Heart right ventricle (tissue), 16 donors: ENCODE measurements at regions not wholly inside any gene's neighbourhood (a gene's known extent, or its start where the extent isn't known, plus 50 kb on each side); places are given as distances from the start of the nearest gene placed in this dataset.

Source experiments
- ATAC-seq, 8 donors: fragments of 200-7000 bp; cut with Tn5 transposase; one replicate each; pipeline ENCODE4 v1.9.1; 2020; ENCODE audit warnings: mild to moderate bottlenecking in 8 of 8, moderate library complexity in 8 of 8, moderate number of reproducible peaks in 1 of 8
- DNase-seq, 2 donors: peaks; one replicate each; pipeline ENCODE4 v3.0.0-alpha.2; 2020
- H3K27ac ChIP-seq, 10 donors: fragments of 200-600 bp; sonication (generic) in 2 of 10; one replicate each; pipeline versions ENCODE4 v1.5.0 to v1.8.0; 2020 to 2022; ENCODE audit warnings: mild to moderate bottlenecking in 3 of 10
- H3K27me3 ChIP-seq, 7 donors: fragments of 200-600 bp; one replicate each; pipeline ENCODE4 v1.8.0; 2021 to 2022; ENCODE audit warnings: mild to moderate bottlenecking in 2 of 7
- H3K36me3 ChIP-seq, 9 donors: fragments of 200-600 bp; sonication (generic) in 1 of 9; one replicate each; pipeline versions ENCODE4 v1.5.0 to v1.8.0; 2020 to 2022; ENCODE audit warnings: mild to moderate bottlenecking in 2 of 9
- H3K4me1 ChIP-seq, 9 donors: fragments of 200-600 bp; sonication (generic) in 1 of 9; one replicate each; pipeline versions ENCODE4 v1.5.0 to v1.8.0; 2020 to 2022; ENCODE audit warnings: mild to moderate bottlenecking in 4 of 9
- H3K4me3 ChIP-seq, 10 donors: fragments of 200-600 bp; sonication (generic) in 2 of 10; one replicate each; pipeline versions ENCODE4 v1.5.0 to v1.8.0; 2020 to 2022; ENCODE audit warnings: mild to moderate bottlenecking in 7 of 10, moderate library complexity in 2 of 10
- H3K9me3 ChIP-seq, 11 donors: fragments of 200-600 bp in 10 of 11; sonication (generic) in 2 of 11; one replicate each; pipeline versions ENCODE4 v1.5.0 to v1.8.0; 2013 to 2022; ENCODE audit warnings: mild to moderate bottlenecking in 2 of 11, control low read depth in 1 of 11, moderate library complexity in 1 of 11
- CTCF ChIP-seq, 9 donors: fragments of 200-600 bp; sonication (generic) in 2 of 9; IDR thresholded peaks; one replicate each; pipeline versions ENCODE4 v1.5.0 to v1.8.0; 2021 to 2022; ENCODE audit warnings: antibody characterized with exemption in 9 of 9, mild to moderate bottlenecking in 5 of 9, moderate library complexity in 1 of 9
- WGBS, 2 donors: extraction: QIAGEN DNeasy Blood & Tissue Kit; methylation state at CpG; one replicate each; pipeline ENCODE4 v1.1.7; 2013; ENCODE audit warnings: inconsistent platforms in 1 of 2; 5-methylcytosine and 5-hydroxymethylcytosine counted together
- intact Hi-C, 10 donors: fragments of 100-400 bp; cut with DNase I; formaldehyde crosslinking; loops; one replicate each; pipeline versions ENCODE4 v1.11.1 to v1.14.2; 2022
- donor health status: Arrhythmogenic right ventricular cardiomyopathy.
- donor health status: ischemic (EF 13 %, LVEDD 7.1; RV severe dilation, severe dysfunction).
- donor health status: healthy with polysubstance abuse.
- donor health status: DM: no; HTN: yes; CAD: no.
- donor health status: DM: no; HTN: no; CAD: no.
- donor health status: ischemic (EF 25% LVEDD 6.9; RV normal size, moderate dysfunction).
- donor health status: ischemic (EF 25% LVEDD 5.7; RV mildly dilated, moderate dysfunction).
- donor health status: healthy.
- donor health status: DM: yes; HTN: yes; CAD: no.
- donor health status: Ischemic cardiomyopathy.
- donor health status: ischemic (EF 35%, LVEDD 5.7; RV mildly dilated, moderate dysfunction).
- donor health status: nonischemic (EF 11% LVEDD 7.7; RV severe dilation, severe dysfunction).
- donor health status: DM: yes; HTN: yes; CAD: no.
- donor health status: PGD.
- donor health status: ischemic (EF 29% LVEDD 5.4; RV normal size, mild dysfunction).
- donor health status: nonischemic (EF 23%, LVEDD 6.1; RV moderate dilation, normal function).

- H3K27me3 ChIP-seq, result no peaks in the 10 kb centered on the region
- 57 to 59% methylated on average over 4 of the region's 4 CpGs for WGBS, 2 donors
- no peak for ATAC-seq
- peak in 6 of 9 donors; percentile 33 to 50 (median 40) for TF ChIP-seq CTCF (IDR thresholded peaks at IDR 0.05)
- peak overlapping the region in 4 of 10 donors; percentile 15 to 65 (median 52) for H3K27ac ChIP-seq
- intact Hi-C loops, result loop anchor here in 1 of 10 donors (5.0 kb wide), 1 partner anchor 1167 kb away; no protein-coding TSS in a partner anchor
- no peak overlapping the region for H3K4me3 ChIP-seq
- no peak for DNase-seq
- peaks cover 0 to 15% (median 4%) of the 10 kb centered on the region in 9 donors for H3K4me1 ChIP-seq
- no peaks in the 10 kb centered on the region for H3K36me3 ChIP-seq
- no peaks in the 10 kb centered on the region for H3K9me3 ChIP-seq
Observed at GRCh38 chr12:66035288-66035966, 95.1 kb downstream of the LLPH start.

- Histone ChIP-seq H3K4me3 (no peak overlapping the region), H3K27ac (no peak overlapping the region), H3K9me3 (no peaks in the 10 kb centered on the region), H3K36me3 (no peaks in the 10 kb centered on the region), H3K27me3 (no peaks in the 10 kb centered on the region), H3K4me1 (peaks cover 0 to 15% (median 4%) of the 10 kb centered on the region in 9 donors)
- 83 to 94% methylated on average over 3 of the region's 3 CpGs for WGBS, 2 donors
- intact Hi-C loops, result no loop called here
- no peak for ATAC-seq
- no peak for TF ChIP-seq CTCF (IDR thresholded peaks at IDR 0.05)
- DNase-seq, result no peak
Observed at GRCh38 chr12:66033151-66033550, 97.4 kb downstream of the LLPH start.

GRCh38 chr12:66032739-66033138 lies 97.8 kb downstream of the LLPH start:
- no peak for ATAC-seq
- intact Hi-C loops, result no loop called here
- H3K4me3 ChIP-seq, result no peak overlapping the region
- H3K27ac ChIP-seq, result no peak overlapping the region
- peaks cover 0 to 15% (median 4%) of the 10 kb centered on the region in 9 donors for H3K4me1 ChIP-seq
- no peaks in the 10 kb centered on the region for H3K27me3 ChIP-seq
- DNase-seq, result no peak
- no peak for TF ChIP-seq CTCF (IDR thresholded peaks at IDR 0.05)
- no peaks in the 10 kb centered on the region for H3K9me3 ChIP-seq
- 85 to 93% methylated on average over 2 of the region's 2 CpGs for WGBS, 2 donors
- no peaks in the 10 kb centered on the region for H3K36me3 ChIP-seq

GRCh38 chr12:66030217-66030781 lies 100.3 kb downstream of the LLPH start:
- no peaks in the 10 kb centered on the region for H3K27me3 ChIP-seq
- H3K27ac ChIP-seq, result no peak overlapping the region
- DNase-seq (no peak), ATAC-seq (no peak)
- peaks cover 0 to under 1% (median 0%) of the 10 kb centered on the region in 9 donors for H3K4me1 ChIP-seq
- no peak overlapping the region for H3K4me3 ChIP-seq
- 15 to 37% methylated on average over 2 of the region's 2 CpGs for WGBS, 2 donors
- H3K36me3 ChIP-seq, result no peaks in the 10 kb centered on the region
- H3K9me3 ChIP-seq, result no peaks in the 10 kb centered on the region
- no peak for TF ChIP-seq CTCF (IDR thresholded peaks at IDR 0.05)
- intact Hi-C loops, result no loop called here
